Right atrium auricular region (tissue), 2 donors: ENCODE measurements at regions not wholly inside any gene's neighbourhood (a gene's known extent, or its start where the extent isn't known, plus 50 kb on each side); places are given as distances from the start of the nearest gene placed in this dataset.

Source experiments
- DNase-seq: peaks from one replicate; pipeline ENCODE4 v3.0.0-alpha.2; 2019; ENCODE audit warnings: low spot score
- H3K27ac ChIP-seq, 2 donors: fragments of 200-600 bp; sonication (generic); 1 replicate in 1 of 2; 2 replicates in 1 of 2; pipeline ENCODE4 v1.5.1; 2016 to 2019
- H3K27me3 ChIP-seq, 2 donors: fragments of 200-600 bp; sonication (generic); one replicate each; pipeline versions ENCODE4 v1.5.1 to v1.6.0; 2017 to 2019
- H3K36me3 ChIP-seq: fragments of 200-600 bp; sonication (generic); one replicate; pipeline ENCODE4 v1.5.1; 2016
- H3K4me1 ChIP-seq, 2 donors: fragments of 200-600 bp; sonication (generic); one replicate each; pipeline versions ENCODE4 v1.5.1 to v1.6.0; 2017 to 2019
- H3K4me3 ChIP-seq, 2 donors: fragments of 200-600 bp; sonication (generic); 1 replicate in 1 of 2; 2 replicates in 1 of 2; pipeline ENCODE4 v1.5.1; 2017 to 2019; ENCODE audit warnings: mild to moderate bottlenecking in 1 of 2, moderate library complexity in 1 of 2
- H3K9me3 ChIP-seq, 2 donors: fragments of 200-600 bp; sonication (generic); one replicate each; pipeline ENCODE4 v1.5.1; 2019
- TF ChIP-seq, protein P1 (sequence below), 2 donors: fragments of 200-600 bp; sonication (generic); IDR thresholded peaks; one replicate each; pipeline ENCODE4 v1.5.1; 2019; ENCODE audit warnings: antibody characterized with exemption in 2 of 2

DNA sequence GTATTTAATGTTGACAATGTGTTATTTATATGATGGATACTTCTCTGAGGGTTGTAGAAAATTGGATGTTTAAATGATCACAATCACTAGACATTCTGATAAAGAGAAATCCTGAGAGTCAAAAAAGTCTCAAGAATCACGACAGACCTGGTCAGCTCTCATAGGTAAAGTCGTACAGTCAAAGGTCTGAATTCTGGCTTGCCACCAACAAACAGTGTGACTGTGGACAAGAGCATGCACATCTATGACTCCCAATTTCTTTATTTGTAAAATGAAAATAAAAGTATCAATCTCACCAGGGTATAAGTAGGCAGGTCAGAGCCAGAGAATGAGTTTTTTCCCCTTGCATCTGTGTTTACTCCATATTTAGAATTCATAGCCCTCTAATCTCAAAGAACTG lies 556.7 kb downstream of the FAM181B start:
- Histone ChIP-seq H3K27ac (no peak overlapping the region), H3K4me3 (no peak overlapping the region)

DNA sequence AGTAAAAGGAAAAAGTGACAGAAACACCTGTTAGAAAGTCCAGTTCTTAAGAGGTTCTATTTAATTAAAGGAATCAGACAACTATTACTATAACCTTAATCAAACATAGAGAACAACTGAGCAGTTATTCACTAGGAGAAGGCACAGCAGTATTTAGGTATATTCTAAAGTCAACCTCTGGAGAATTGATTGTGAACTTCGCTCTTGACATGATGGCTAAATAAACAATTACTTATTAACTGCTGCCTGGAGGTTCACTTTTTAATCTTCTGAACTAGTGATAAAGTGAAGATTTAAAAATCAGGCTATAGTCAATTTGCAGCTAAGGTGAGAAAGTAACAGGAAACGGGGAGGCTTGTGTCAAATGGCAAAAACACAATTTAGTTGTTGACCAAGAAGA lies 557.3 kb downstream of the FAM181B start:
- TF ChIP-seq, protein P1, sequence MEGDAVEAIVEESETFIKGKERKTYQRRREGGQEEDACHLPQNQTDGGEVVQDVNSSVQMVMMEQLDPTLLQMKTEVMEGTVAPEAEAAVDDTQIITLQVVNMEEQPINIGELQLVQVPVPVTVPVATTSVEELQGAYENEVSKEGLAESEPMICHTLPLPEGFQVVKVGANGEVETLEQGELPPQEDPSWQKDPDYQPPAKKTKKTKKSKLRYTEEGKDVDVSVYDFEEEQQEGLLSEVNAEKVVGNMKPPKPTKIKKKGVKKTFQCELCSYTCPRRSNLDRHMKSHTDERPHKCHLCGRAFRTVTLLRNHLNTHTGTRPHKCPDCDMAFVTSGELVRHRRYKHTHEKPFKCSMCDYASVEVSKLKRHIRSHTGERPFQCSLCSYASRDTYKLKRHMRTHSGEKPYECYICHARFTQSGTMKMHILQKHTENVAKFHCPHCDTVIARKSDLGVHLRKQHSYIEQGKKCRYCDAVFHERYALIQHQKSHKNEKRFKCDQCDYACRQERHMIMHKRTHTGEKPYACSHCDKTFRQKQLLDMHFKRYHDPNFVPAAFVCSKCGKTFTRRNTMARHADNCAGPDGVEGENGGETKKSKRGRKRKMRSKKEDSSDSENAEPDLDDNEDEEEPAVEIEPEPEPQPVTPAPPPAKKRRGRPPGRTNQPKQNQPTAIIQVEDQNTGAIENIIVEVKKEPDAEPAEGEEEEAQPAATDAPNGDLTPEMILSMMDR (IDR thresholded peaks at IDR 0.05) = no peak
- Histone ChIP-seq H3K4me3 (no peak overlapping the region), H3K27ac (no peak overlapping the region), H3K9me3 (no peaks in the 10 kb centered on the region), H3K27me3 (no peaks in the 10 kb centered on the region), H3K36me3 (no peaks in the 10 kb centered on the region), H3K4me1 (no peaks in the 10 kb centered on the region)
- DNase-seq = no peak

More for the DNA sequence above, 556.7 kb downstream of the FAM181B start:
- TF ChIP-seq, protein P1 (IDR thresholded peaks at IDR 0.05) = no peak
- no peaks in the 10 kb centered on the region for H3K9me3 ChIP-seq
- DNase-seq = no peak
- no peaks in the 10 kb centered on the region for H3K36me3 ChIP-seq
- H3K4me1 ChIP-seq = no peaks in the 10 kb centered on the region
- H3K27me3 ChIP-seq = no peaks in the 10 kb centered on the region

DNA sequence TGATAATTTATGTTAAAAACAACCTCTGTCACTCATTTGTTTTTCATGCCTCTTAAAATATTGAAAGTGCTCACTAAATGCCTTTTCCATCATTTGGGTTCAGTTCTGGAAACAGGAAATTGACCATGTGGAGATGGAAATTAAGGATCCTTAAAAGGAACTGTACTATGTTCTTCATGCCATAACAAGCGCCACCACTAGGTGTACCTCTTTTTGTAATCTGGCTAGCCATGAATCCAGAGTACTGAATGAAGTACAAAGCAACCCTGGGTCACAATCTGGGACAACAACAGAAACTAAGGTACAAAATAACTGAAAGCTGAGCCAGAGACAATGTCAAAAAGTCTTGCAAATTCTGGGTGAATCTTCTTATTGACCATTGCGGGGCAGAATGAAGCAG lies 559.1 kb downstream of the FAM181B start:
- no peak for DNase-seq
- TF ChIP-seq, protein P1 (IDR thresholded peaks at IDR 0.05) = peak in 1 of 2 donors; percentile 20
- Histone ChIP-seq H3K9me3 (no peaks in the 10 kb centered on the region), H3K36me3 (no peaks in the 10 kb centered on the region), H3K4me3 (no peak overlapping the region), H3K4me1 (no peaks in the 10 kb centered on the region), H3K27me3 (no peaks in the 10 kb centered on the region), H3K27ac (no peak overlapping the region)

DNA sequence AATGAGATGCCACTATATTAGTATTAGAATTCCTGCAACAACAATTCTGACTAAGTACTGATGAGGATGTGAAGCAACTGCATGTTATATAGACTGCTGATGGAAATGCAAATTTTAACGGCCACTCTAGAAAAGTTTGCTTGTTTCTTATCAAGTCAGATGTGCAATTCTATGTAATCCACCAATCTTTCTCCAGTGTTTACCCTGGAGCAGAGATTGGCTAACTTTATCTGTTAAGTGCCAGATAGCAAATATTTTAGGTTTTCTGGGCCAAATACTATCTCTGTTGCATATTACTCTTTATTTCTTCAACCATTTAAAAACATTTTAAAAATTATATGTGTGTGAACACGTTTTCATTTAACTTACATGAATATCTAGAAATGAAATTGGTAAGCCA lies 586.9 kb downstream of the FAM181B start:
- H3K36me3 ChIP-seq = no peaks in the 10 kb centered on the region
- H3K4me3 ChIP-seq = no peak overlapping the region
- no peaks in the 10 kb centered on the region for H3K9me3 ChIP-seq
- no peaks in the 10 kb centered on the region for H3K4me1 ChIP-seq
- no peak for DNase-seq
- TF ChIP-seq, protein P1 (IDR thresholded peaks at IDR 0.05) = no peak
- H3K27me3 ChIP-seq = no peaks in the 10 kb centered on the region
- H3K27ac ChIP-seq = no peak overlapping the region

DNA sequence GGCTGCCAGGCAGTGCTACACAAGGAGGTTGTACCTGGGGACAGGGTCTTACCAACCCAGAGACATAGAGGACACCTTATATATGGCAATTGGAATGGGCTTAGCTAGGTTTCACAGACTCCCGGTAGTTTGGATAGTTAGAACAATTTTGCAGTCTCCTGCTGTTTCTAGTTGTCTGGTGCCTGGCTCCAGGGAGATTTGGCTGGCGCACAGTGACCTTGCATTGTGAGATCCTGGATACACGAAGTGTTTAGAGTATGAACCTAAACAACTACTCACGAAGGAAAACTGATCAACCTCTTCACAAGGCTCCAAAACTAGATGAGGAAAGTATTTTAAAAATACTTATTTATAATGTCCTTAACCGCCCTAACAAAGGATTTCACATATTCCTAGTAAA lies 614.7 kb downstream of the FAM181B start:
- Histone ChIP-seq H3K4me3 (no peak overlapping the region), H3K27ac (no peak overlapping the region), H3K4me1 (no peaks in the 10 kb centered on the region), H3K9me3 (no peaks in the 10 kb centered on the region), H3K36me3 (no peaks in the 10 kb centered on the region), H3K27me3 (no peaks in the 10 kb centered on the region)
- no peak for DNase-seq
- TF ChIP-seq, protein P1 (IDR thresholded peaks at IDR 0.05) = no peak

DNA sequence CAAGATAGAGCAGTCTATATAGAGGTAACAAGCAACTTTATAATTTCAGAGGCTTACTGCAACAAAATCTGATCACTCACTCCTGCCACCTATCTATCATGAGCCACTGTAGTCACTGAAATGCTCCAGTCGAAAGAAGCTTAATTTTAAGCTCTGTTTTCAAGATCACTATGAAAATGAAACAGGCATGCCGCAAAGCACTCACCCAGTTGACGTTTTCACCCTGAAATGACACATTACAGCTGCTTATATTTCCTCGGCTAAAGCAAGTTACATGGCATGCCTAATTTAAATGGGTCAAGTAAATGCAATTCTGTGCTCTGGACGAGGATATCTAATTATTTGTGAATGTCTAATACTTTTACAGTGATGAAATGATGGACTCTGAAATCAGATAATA lies 616.3 kb downstream of the FAM181B start:
- no peak overlapping the region for H3K4me3 ChIP-seq
- no peaks in the 10 kb centered on the region for H3K27me3 ChIP-seq
- no peak for DNase-seq
- no peaks in the 10 kb centered on the region for H3K9me3 ChIP-seq
- H3K27ac ChIP-seq = no peak overlapping the region
- H3K36me3 ChIP-seq = no peaks in the 10 kb centered on the region
- TF ChIP-seq, protein P1 (IDR thresholded peaks at IDR 0.05) = no peak
- H3K4me1 ChIP-seq = no peaks in the 10 kb centered on the region
